ENCODE measurements at regions not wholly inside any gene's neighbourhood (a gene's known extent, or its start where the extent isn't known, plus 50 kb on each side); places are given as distances from the start of the nearest gene placed in this dataset.

DNA sequence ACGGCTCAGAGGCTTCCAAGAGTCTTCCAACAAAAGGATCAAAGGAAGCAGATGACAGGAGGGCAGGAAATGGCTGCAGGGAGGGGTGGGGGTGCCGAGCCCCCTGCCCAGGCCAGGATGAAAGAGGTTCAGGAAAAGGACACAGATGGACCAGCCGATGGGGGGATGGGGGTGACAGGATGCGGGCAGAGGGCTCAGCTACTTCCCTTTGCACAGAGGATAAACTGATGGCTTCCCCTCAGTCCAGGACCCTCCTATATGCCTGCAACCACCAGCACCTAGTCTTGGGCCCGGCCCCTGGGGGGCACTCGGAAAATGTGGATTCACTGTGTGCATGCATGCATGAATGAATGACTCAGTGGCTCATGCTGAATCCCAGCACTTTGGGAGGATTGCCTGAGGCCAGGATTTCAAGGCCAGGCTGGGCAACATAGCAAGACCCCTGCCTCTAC, 148.2 kb downstream of the C9orf50 start:
- 0 out of 2 replicates have a peak overlapping the region, but pooled peaks have one; percentile 60 for H2BK5ac ChIP-seq (ENCODE audit: low read depth, low read length)
- H3K4ac ChIP-seq (replicated peaks; ENCODE audit: insufficient read length, low read depth, low read length), result no peak overlapping the region
- H2AFZ ChIP-seq (ENCODE audit: low read length), result no peak overlapping the region
- 68% methylated on average over 6 of the region's 6 CpGs; no CpG with 5 or more reads in 1 of the 2 experiments for WGBS, 2 experiments (ENCODE audit: extremely low coverage in 1 of 2, insufficient coverage in 1 of 2, insufficient read length in 1 of 2, insufficient replicate concordance in 2 of 2, low coverage in 1 of 2, low lambda C conversion rate in 2 of 2, missing lambda C conversion rate in 1 of 2)
- no peak overlapping the region for H3K4me3 ChIP-seq (ENCODE audit: extremely low read depth in 1 of 4, insufficient read depth in 2 of 4, low read depth in 3 of 4, low read length in 4 of 4)
- H2BK20ac ChIP-seq (ENCODE audit: low read length), result no peak overlapping the region
- peaks cover 0 to 2% (median 0%) of the 10 kb centered on the region in 4 experiments; a peak in 2 of 7 replicates for H3K27me3 ChIP-seq (replicated peaks in 1 of 4; ENCODE audit: control insufficient read depth in 3 of 4, extremely low read depth in 1 of 4, insufficient read depth in 3 of 4, low read length in 3 of 4)
- H2BK12ac ChIP-seq (ENCODE audit: low read depth, low read length), result no peak overlapping the region
- H3K14ac ChIP-seq (ENCODE audit: insufficient read length), result no peak overlapping the region
- no peaks in the 10 kb centered on the region for H3K79me2 ChIP-seq (ENCODE audit: control insufficient read depth in 1 of 2, insufficient read depth in 2 of 2, low read length in 2 of 2)
- no peak overlapping the region for H4K91ac ChIP-seq (replicated peaks; ENCODE audit: insufficient read length, low read length)
- no peak overlapping the region for H2BK120ac ChIP-seq (replicated peaks; ENCODE audit: low read depth, low read length)
- no peak overlapping the region for H2BK15ac ChIP-seq (ENCODE audit: low read length)
- H4K5ac ChIP-seq (ENCODE audit: insufficient read length, low read depth, low read length), result no peak overlapping the region
- ChIA-PET CTCF (ENCODE audit: partially characterized antibody) (interaction anchor here (0.6 kb wide), 3 partner anchors 12 to 347 kb away, joined by 3 to 5 read pairs (median 3); no protein-coding TSS in a partner anchor), POLR2A (ENCODE audit: partially characterized antibody) (interaction anchor here (0.8 to 4.1 kb wide), 2 partner anchors 13 to 17 kb away, joined by 3 to 22 read pairs; no protein-coding TSS in a partner anchor)
- peaks cover 0 to 2% of the 10 kb centered on the region in 2 experiments for H4K20me1 ChIP-seq (replicated peaks in 1 of 2; ENCODE audit: control insufficient read depth in 1 of 2, insufficient read depth in 2 of 2, low read length in 2 of 2)
- H3K23me2 ChIP-seq (ENCODE audit: low read depth, low read length), result no peaks in the 10 kb centered on the region
- no peak overlapping the region for H3K56ac ChIP-seq (replicated peaks; ENCODE audit: insufficient read length, low read depth, low read length)
- no peak for DNase-seq (ENCODE audit: low read depth in 1 of 2, low spot score in 2 of 2)
- no peak overlapping the region for H3K18ac ChIP-seq (ENCODE audit: extremely low read depth, low read length)
- H3K79me1 ChIP-seq (ENCODE audit: low read depth, low read length), result no peaks in the 10 kb centered on the region
- FAIRE-seq, result no peak
- peaks cover 5 to 15% (median 11%) of the 10 kb centered on the region in 4 experiments for H3K4me1 ChIP-seq (replicated peaks in 1 of 4; ENCODE audit: control insufficient read depth in 3 of 4, insufficient read depth in 4 of 4, low read length in 3 of 4)
- H3K23ac ChIP-seq (ENCODE audit: insufficient read length), result no peak overlapping the region
- no peak overlapping the region for H3K9ac ChIP-seq (replicated peaks in 1 of 4; ENCODE audit: extremely low read depth in 1 of 4, low read depth in 3 of 4, low read length in 3 of 4)
- 0 out of 2 replicates have a peak overlapping the region, but pooled peaks have one; percentile 40 for H2AK5ac ChIP-seq (ENCODE audit: low read depth, low read length)
- H3K36me3 ChIP-seq (ENCODE audit: control insufficient read depth in 2 of 4, insufficient read depth in 4 of 4, low read length in 3 of 4), result no peaks in the 10 kb centered on the region
- H3K4me2 ChIP-seq (ENCODE audit: insufficient read depth in 1 of 2, low read depth in 2 of 2, low read length in 2 of 2), result no peak overlapping the region
- TF ChIP-seq SP2 (IDR thresholded peaks at IDR 0.05; ENCODE audit: low read length) (no peak), TCF12 (IDR thresholded peaks at IDR 0.05; ENCODE audit: low read depth, low read length) (no peak), KDM4A (IDR thresholded peaks at IDR 0.05; ENCODE audit: low read depth, low read length, severe bottlenecking) (no peak), CREB1 (IDR thresholded peaks at IDR 0.05) (no peak), NANOG (IDR thresholded peaks at IDR 0.05; ENCODE audit: insufficient read depth, low read depth, low read length, poor library complexity, severe bottlenecking) (no peak), BRCA1 (IDR thresholded peaks at IDR 0.05; ENCODE audit: low read depth, low read length) (no peak), GTF2F1 (IDR thresholded peaks at IDR 0.05; ENCODE audit: borderline replicate concordance, low read depth, low read length) (no peak), CTBP2 (IDR thresholded peaks at IDR 0.05; ENCODE audit: borderline replicate concordance, insufficient read depth, insufficient read length, low read length) (no peak), NRF1 (IDR thresholded peaks at IDR 0.05; ENCODE audit: low read depth, low read length) (no peak), HDAC2 (IDR thresholded peaks at IDR 0.05; ENCODE audit: borderline replicate concordance in 1 of 2, low read depth in 2 of 2, low read length in 2 of 2) (no peak)
- TF ChIP-seq, protein P1, sequence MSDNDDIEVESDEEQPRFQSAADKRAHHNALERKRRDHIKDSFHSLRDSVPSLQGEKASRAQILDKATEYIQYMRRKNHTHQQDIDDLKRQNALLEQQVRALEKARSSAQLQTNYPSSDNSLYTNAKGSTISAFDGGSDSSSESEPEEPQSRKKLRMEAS (IDR thresholded peaks at IDR 0.05), result no peak
- no peak overlapping the region for H3K27ac ChIP-seq (ENCODE audit: low read depth, low read length)
- no peak overlapping the region for H4K8ac ChIP-seq (ENCODE audit: extremely low read depth, insufficient read depth, low read length)
- H3K9me3 ChIP-seq (ENCODE audit: insufficient read depth in 2 of 2, low read depth in 1 of 2, low read length in 1 of 2), result peaks cover 5 to 9% of the 10 kb centered on the region in 2 experiments; a peak in 3 of 4 replicates
